GM12878 (cell line): ENCODE measurements at regions not wholly inside any gene's neighbourhood (a gene's known extent, or its start where the extent isn't known, plus 50 kb on each side); places are given as distances from the start of the nearest gene placed in this dataset.

Experiments
- ATAC-seq: fragments of 200-7000 bp; cut with Tn5 transposase; 3 replicates; pipeline ENCODE4 v1.9.1; 2020; ENCODE audit warnings: mild to moderate bottlenecking, moderate library complexity
- BruUV-seq: library from RNA; stranded (reverse); fragments of 400-500 nt; replicated peaks from 2 replicates; lab custom pipeline; 2021; lab: Mats Ljungman, UMichigan
- CTCF ChIA-PET: fragments of 300-600 bp; sonication (Branson Sonifier 250); formaldehyde crosslinking; extraction: SDS; loops from one replicate; lab custom pipeline; 2021; ENCODE audit warnings: inconsistent platforms; lab: Yijun Ruan, JAX
- POLR2A ChIA-PET: fragments of 350-600 bp; formaldehyde crosslinking; extraction: SDS; loops from one replicate; lab custom pipeline; 2021; ENCODE audit warnings: inconsistent platforms; lab: Charles Lee
- RAD21 ChIA-PET: fragments of 300-600 bp; sonication (Branson Sonifier 250); formaldehyde crosslinking; loops from one replicate; lab custom pipeline; 2023; ENCODE audit warnings: antibody characterized with exemption; ENCODE audit not compliant: unreplicated experiment; lab: Charles Lee
- SMC1A ChIA-PET: fragments of 300-600 bp; sonication (Branson Sonifier 250); formaldehyde crosslinking; loops from one replicate; lab custom pipeline; 2023; ENCODE audit not compliant: unreplicated experiment, uncharacterized antibody; lab: Charles Lee
- DNase-seq: peaks from one replicate; pipeline ENCODE4 v3.0.0-alpha.2; 2011; ENCODE audit warnings: low read depth, low spot score
- FAIRE-seq: peaks from 3 replicates; lab custom pipeline; 2011; peaks lifted over from hg19 to GRCh38; lab: Jason Lieb, UNC
- H2AFZ ChIP-seq: 2 replicates; pipeline ENCODE4 v1.6.0; 2011; ENCODE audit warnings: low read depth, low read length, control low read depth; ENCODE audit not compliant: control insufficient read depth
- H3K27ac ChIP-seq: 2 replicates; pipeline ENCODE4 v1.5.1; 2011; ENCODE audit warnings: control low read depth; ENCODE audit not compliant: control insufficient read depth, insufficient read depth
- H3K27me3 ChIP-seq, 2 experiments: replicated peaks in 1 of 2; 2 replicates each; pipeline versions ENCODE4 v1.6.0 to v1.6.1; 2011; ENCODE audit warnings: low read length in 1 of 2; ENCODE audit not compliant: control insufficient read depth in 2 of 2, insufficient read depth in 2 of 2
- H3K36me3 ChIP-seq, 2 experiments: 2 replicates each; pipeline ENCODE4 v1.5.1; 2011; ENCODE audit warnings: low read length in 1 of 2; ENCODE audit not compliant: control insufficient read depth in 2 of 2, insufficient read depth in 2 of 2
- H3K4me1 ChIP-seq: 2 replicates; pipeline ENCODE4 v1.6.1; 2011; ENCODE audit warnings: mild to moderate bottlenecking, low read length, moderate library complexity, mixed read lengths; ENCODE audit not compliant: control insufficient read depth, insufficient read depth
- H3K4me2 ChIP-seq: 2 replicates; pipeline ENCODE4 v1.6.0; 2011; ENCODE audit warnings: control low read depth; ENCODE audit not compliant: control insufficient read depth, insufficient read depth
- H3K4me3 ChIP-seq: fragments of 200-600 bp; sonication (generic); 2 replicates; pipeline ENCODE4 v1.5.1; 2016
- H3K79me2 ChIP-seq: 2 replicates; pipeline ENCODE4 v1.6.0; 2011; ENCODE audit warnings: low read length; ENCODE audit not compliant: control insufficient read depth, insufficient read depth
- H3K9ac ChIP-seq: 2 replicates; pipeline ENCODE4 v1.8.0; 2011; ENCODE audit warnings: low read length, control low read depth, mixed read lengths; ENCODE audit not compliant: control insufficient read depth, insufficient read depth
- H3K9me3 ChIP-seq: replicated peaks from 3 replicates; pipeline ENCODE4 v1.5.1; 2011; ENCODE audit warnings: mild to moderate bottlenecking, low read length; ENCODE audit not compliant: control insufficient read depth, insufficient read depth
- H4K20me1 ChIP-seq: 2 replicates; pipeline ENCODE4 v1.6.0; 2011; ENCODE audit not compliant: control insufficient read depth, insufficient read depth
- ATF7 ChIP-seq: fragments of 450-650 bp; IDR thresholded peaks from 2 replicates; pipeline ENCODE4 v1.6.1; 2016; ENCODE audit warnings: low read depth, mild to moderate bottlenecking
- FOS ChIP-seq: IDR thresholded peaks from 3 replicates; pipeline ENCODE4 v1.6.1; 2011; ENCODE audit warnings: borderline replicate concordance; ENCODE audit not compliant: insufficient read length; ENCODE audit errors: extremely low read depth
- IRF4 ChIP-seq: IDR thresholded peaks from 2 replicates; pipeline ENCODE4 v1.6.1; 2011; ENCODE audit warnings: low read depth, low read length
- JUNB ChIP-seq: IDR thresholded peaks from 2 replicates; pipeline ENCODE4 v1.6.1; 2016; ENCODE audit warnings: antibody characterized with exemption, mild to moderate bottlenecking
- KDM1A ChIP-seq: fragments of 200-600 bp; sonication (generic); IDR thresholded peaks from 2 replicates; pipeline ENCODE4 v1.6.1; 2016; ENCODE audit warnings: borderline replicate concordance
- LARP7 ChIP-seq: fragments of 450-650 bp; IDR thresholded peaks from 2 replicates; pipeline ENCODE4 v1.6.1; 2017; ENCODE audit warnings: mild to moderate bottlenecking
- SRF ChIP-seq, 2 experiments: IDR thresholded peaks; 2 replicates each; pipeline ENCODE4 v1.6.1; 2011; ENCODE audit warnings: low read depth in 2 of 2, low read length in 2 of 2, mild to moderate bottlenecking in 1 of 2, moderate library complexity in 1 of 2
- USF2 ChIP-seq: IDR thresholded peaks from 2 replicates; pipeline ENCODE4 v1.6.1; 2011; ENCODE audit warnings: low read depth, low read length, improper control_type of control experiment, borderline replicate concordance
- WGBS: methylation state at CpG from one replicate; pipeline ENCODE4 v1.1.6; 2016; ENCODE audit warnings: low lambda C conversion rate; ENCODE audit not compliant: insufficient replicate concordance, insufficient coverage; ENCODE audit errors: missing lambda C conversion rate; 5-methylcytosine and 5-hydroxymethylcytosine counted together
- in situ Hi-C: fragments of 300-500 bp; cut with MboI; formaldehyde crosslinking; loops from 9 replicates; pipeline ENCODE4 v1.14.3; 2018; ENCODE audit warnings: mixed read lengths
- intact Hi-C: fragments of 100-400 bp; cut with micrococcal nuclease; formaldehyde crosslinking; loops from one replicate; pipeline ENCODE4 v1.14.2; 2022; ENCODE audit not compliant: unreplicated experiment
- TF ChIP-seq, protein P1 (sequence below): fragments of 150-350 bp; IDR thresholded peaks from 2 replicates; pipeline ENCODE4 v1.6.1; 2014; ENCODE audit warnings: mild to moderate bottlenecking, low read depth, low read length
- TF ChIP-seq, protein P2 (sequence below): IDR thresholded peaks from 2 replicates; pipeline ENCODE4 v1.6.1; 2012; ENCODE audit warnings: low read depth, low read length, improper control_type of control experiment

GRCh38 chr2:200741468-200742202 lies 70.1 kb upstream of the BZW1 start:
- BruUV-seq: no TSS peak
- Histone ChIP-seq H3K27me3 (no peaks in the 10 kb centered on the region; a peak in 2 of 4 replicates), H3K4me1 (no peaks in the 10 kb centered on the region), H3K79me2 (no peaks in the 10 kb centered on the region), H3K27ac (no peak overlapping the region)
- RAD21 ChIA-PET: no interaction called here
- TF ChIP-seq, protein P1, sequence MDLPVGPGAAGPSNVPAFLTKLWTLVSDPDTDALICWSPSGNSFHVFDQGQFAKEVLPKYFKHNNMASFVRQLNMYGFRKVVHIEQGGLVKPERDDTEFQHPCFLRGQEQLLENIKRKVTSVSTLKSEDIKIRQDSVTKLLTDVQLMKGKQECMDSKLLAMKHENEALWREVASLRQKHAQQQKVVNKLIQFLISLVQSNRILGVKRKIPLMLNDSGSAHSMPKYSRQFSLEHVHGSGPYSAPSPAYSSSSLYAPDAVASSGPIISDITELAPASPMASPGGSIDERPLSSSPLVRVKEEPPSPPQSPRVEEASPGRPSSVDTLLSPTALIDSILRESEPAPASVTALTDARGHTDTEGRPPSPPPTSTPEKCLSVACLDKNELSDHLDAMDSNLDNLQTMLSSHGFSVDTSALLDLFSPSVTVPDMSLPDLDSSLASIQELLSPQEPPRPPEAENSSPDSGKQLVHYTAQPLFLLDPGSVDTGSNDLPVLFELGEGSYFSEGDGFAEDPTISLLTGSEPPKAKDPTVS: no peak
- no peak for TF ChIP-seq SRF (IDR thresholded peaks at IDR 0.05; ENCODE audit: low read depth in 2 of 2, low read length in 2 of 2)
- no peak for TF ChIP-seq IRF4
- no peak for TF ChIP-seq KDM1A
- TF ChIP-seq USF2: no peak
- TF ChIP-seq, protein P2, sequence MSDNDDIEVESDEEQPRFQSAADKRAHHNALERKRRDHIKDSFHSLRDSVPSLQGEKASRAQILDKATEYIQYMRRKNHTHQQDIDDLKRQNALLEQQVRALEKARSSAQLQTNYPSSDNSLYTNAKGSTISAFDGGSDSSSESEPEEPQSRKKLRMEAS: no peak
- no peak for TF ChIP-seq JUNB
- no peak for TF ChIP-seq FOS
- TF ChIP-seq ATF7: no peak
- no peak for TF ChIP-seq LARP7
- TF ChIP-seq, all 136 proteins: peak for 0
- ChIA-PET CTCF (no interaction called here), SMC1A (interaction anchor here (1.2 kb wide), 1 partner anchor 18 kb away, joined by 3 read pairs; no protein-coding TSS in a partner anchor), POLR2A (no interaction called here)
- 28% methylated on average over 8 of the region's 8 CpGs for WGBS
- in situ Hi-C loops: no loop called here
- H3K36me3 ChIP-seq: no peaks in the 10 kb centered on the region
- intact Hi-C loops: no loop called here
- no peak overlapping the region for H3K4me3 ChIP-seq
- no peaks in the 10 kb centered on the region for H4K20me1 ChIP-seq
- H3K9ac ChIP-seq: no peak overlapping the region
- ATAC-seq: no peak
- DNase-seq: no peak
- FAIRE-seq: no peak
- no peaks in the 10 kb centered on the region for H3K9me3 ChIP-seq
- no peak overlapping the region for H2AFZ ChIP-seq
- H3K4me2 ChIP-seq: no peak overlapping the region
